Neural cell (in vitro differentiated cells): ENCODE measurements at regions not wholly inside any gene's neighbourhood (a gene's known extent, or its start where the extent isn't known, plus 50 kb on each side); places are given as distances from the start of the nearest gene placed in this dataset.

ENCODE experiments used
- H2AFZ ChIP-seq: fragments of 200-600, 300-800 bp; sonication (generic), shearing (Covaris generic); 2 replicates; pipeline ENCODE4 v1.6.0; 2014; ENCODE audit warnings: low read depth, mild to moderate bottlenecking, antibody characterized with exemption, low read length, moderate library complexity
- H3F3A ChIP-seq: fragments of 200-600 bp; shearing (Covaris generic); 2 replicates; pipeline ENCODE4 v1.6.1; 2016; ENCODE audit warnings: mild to moderate bottlenecking, moderate library complexity, mixed read lengths, antibody characterized with exemption, low read length; ENCODE audit not compliant: insufficient read depth, poor library complexity, severe bottlenecking
- H3K27ac ChIP-seq: fragments of 200-600, 300-800 bp; sonication (generic), shearing (Covaris generic); 2 replicates; pipeline ENCODE4 v1.5.1; 2014; ENCODE audit warnings: mild to moderate bottlenecking, low read length, moderate library complexity
- H3K27me3 ChIP-seq: fragments of 300-800, 200-600 bp; sonication (generic), shearing (Covaris generic); 2 replicates; pipeline ENCODE4 v1.6.0; 2014; ENCODE audit warnings: mild to moderate bottlenecking, low read depth, low read length, moderate library complexity; ENCODE audit not compliant: insufficient read depth
- H3K36me3 ChIP-seq: fragments of 300-800, 200-600 bp; sonication (generic), shearing (Covaris generic); 2 replicates; pipeline ENCODE4 v1.5.1; 2014; ENCODE audit warnings: mild to moderate bottlenecking, antibody characterized with exemption, low read length, moderate library complexity; ENCODE audit not compliant: insufficient read depth
- H3K4me2 ChIP-seq: fragments of 300-800, 200-600 bp; sonication (generic), shearing (Covaris generic); 2 replicates; pipeline ENCODE4 v1.6.0; 2014; ENCODE audit warnings: mild to moderate bottlenecking, low read length
- H3K4me3 ChIP-seq: fragments of 300-800, 200-600 bp; sonication (generic), shearing (Covaris generic); 2 replicates; pipeline ENCODE4 v1.5.1; 2014; ENCODE audit warnings: mild to moderate bottlenecking, low read length, moderate library complexity
- H3K79me2 ChIP-seq: fragments of 200-600 bp; shearing (Covaris generic); replicated peaks from 2 replicates; pipeline ENCODE4 v1.6.0; 2014; ENCODE audit warnings: mild to moderate bottlenecking, low read length, moderate library complexity; ENCODE audit not compliant: insufficient read depth
- H3K9ac ChIP-seq: fragments of 300-800, 200-600 bp; sonication (generic), shearing (Covaris generic); 2 replicates; pipeline ENCODE4 v1.6.1; 2016; ENCODE audit warnings: mild to moderate bottlenecking, low read length, mixed read lengths
- H3K9me2 ChIP-seq: fragments of 200-600 bp; shearing (Covaris generic); 2 replicates; pipeline ENCODE4 v1.6.1; 2016; ENCODE audit warnings: mild to moderate bottlenecking, low read length, mixed read lengths; ENCODE audit not compliant: insufficient read depth
- H3K9me3 ChIP-seq: fragments of 200-600, 300-800 bp; sonication (generic), shearing (Covaris generic); 2 replicates; pipeline ENCODE4 v1.6.1; 2016; ENCODE audit warnings: mild to moderate bottlenecking, mixed run types, low read length, moderate library complexity, mixed read lengths
- H4K20me1 ChIP-seq: fragments of 200-600 bp; shearing (Covaris generic); 2 replicates; pipeline ENCODE4 v1.6.1; 2016; ENCODE audit warnings: mild to moderate bottlenecking, mixed run types; ENCODE audit not compliant: insufficient read depth
- EP300 ChIP-seq: fragments of 450-650 bp; conservative IDR thresholded peaks from 2 replicates; pipeline ENCODE4 v1.6.1; 2014; ENCODE audit warnings: antibody characterized with exemption, mild to moderate bottlenecking, moderate library complexity; ENCODE audit not compliant: poor library complexity, severe bottlenecking
- EZH2 ChIP-seq: fragments of 200-600, 300-800 bp; shearing (Covaris generic), sonication (generic); IDR thresholded peaks from 2 replicates; pipeline ENCODE4 v1.6.1; 2014; ENCODE audit warnings: antibody characterized with exemption, low read length, borderline replicate concordance, mild to moderate bottlenecking; ENCODE audit not compliant: insufficient read depth, poor library complexity, severe bottlenecking
- MXI1 ChIP-seq: fragments of 450-650 bp; conservative IDR thresholded peaks from 2 replicates; pipeline ENCODE4 v1.6.1; 2014; ENCODE audit warnings: antibody characterized with exemption, mild to moderate bottlenecking; ENCODE audit not compliant: poor library complexity, severe bottlenecking
- POLR2AphosphoS5 ChIP-seq: IDR thresholded peaks from 2 replicates; pipeline ENCODE4 v1.6.1; 2012
- RAD21 ChIP-seq: fragments of 450-650 bp; conservative IDR thresholded peaks from 2 replicates; pipeline ENCODE4 v1.6.1; 2014; ENCODE audit warnings: antibody characterized with exemption, mild to moderate bottlenecking, moderate library complexity
- SMC3 ChIP-seq: fragments of 450-650 bp; conservative IDR thresholded peaks from 2 replicates; pipeline ENCODE4 v1.6.1; 2014; ENCODE audit warnings: antibody characterized with exemption, mild to moderate bottlenecking, moderate library complexity; ENCODE audit not compliant: poor library complexity
- TAF1 ChIP-seq: IDR thresholded peaks from 2 replicates; pipeline ENCODE4 v1.6.1; 2012; ENCODE audit warnings: low read depth
- TF ChIP-seq, protein P1 (sequence below): IDR thresholded peaks from 2 replicates; pipeline ENCODE4 v1.6.1; 2012; ENCODE audit warnings: borderline replicate concordance
- TF ChIP-seq, protein P2 (sequence below): fragments of 450-650 bp; IDR thresholded peaks from 2 replicates; pipeline ENCODE4 v1.5.1; 2014; ENCODE audit warnings: antibody characterized with exemption, mild to moderate bottlenecking, moderate library complexity; ENCODE audit not compliant: poor library complexity, severe bottlenecking

DNA sequence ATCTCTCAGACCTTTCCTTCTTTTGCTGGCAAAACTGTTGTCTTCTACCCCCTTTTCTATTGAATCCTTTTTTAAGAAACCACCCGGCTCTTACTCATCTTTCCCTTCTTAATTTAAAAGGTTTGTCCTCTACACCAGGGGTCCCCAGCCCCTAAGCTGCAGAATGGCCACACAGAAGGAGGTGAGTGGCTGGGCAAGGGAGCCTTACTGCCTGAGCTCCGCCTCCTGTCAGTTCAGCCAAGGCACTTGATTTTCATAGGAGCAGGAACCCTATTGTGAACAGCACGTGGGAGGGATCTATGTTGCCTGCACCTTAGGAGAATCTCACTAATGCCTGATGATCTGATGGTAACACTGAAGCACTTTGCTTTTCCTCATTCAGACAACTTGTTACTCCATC, 726.3 kb upstream of the INTU start:
- no peak overlapping the region for H3K27ac ChIP-seq
- no peaks in the 10 kb centered on the region for H4K20me1 ChIP-seq
- H3K36me3 ChIP-seq, result no peaks in the 10 kb centered on the region
- no peak overlapping the region for H3K4me3 ChIP-seq
- H3K9me2 ChIP-seq, result no peaks in the 10 kb centered on the region
- H3K9ac ChIP-seq, result no peak overlapping the region
- H3K9me3 ChIP-seq, result no peaks in the 10 kb centered on the region
- TF ChIP-seq POLR2AphosphoS5 (no peak), SMC3 (no peak), MXI1 (no peak), TAF1 (no peak), EP300 (no peak), EZH2 (no peak), RAD21 (no peak)
- TF ChIP-seq, protein P1, sequence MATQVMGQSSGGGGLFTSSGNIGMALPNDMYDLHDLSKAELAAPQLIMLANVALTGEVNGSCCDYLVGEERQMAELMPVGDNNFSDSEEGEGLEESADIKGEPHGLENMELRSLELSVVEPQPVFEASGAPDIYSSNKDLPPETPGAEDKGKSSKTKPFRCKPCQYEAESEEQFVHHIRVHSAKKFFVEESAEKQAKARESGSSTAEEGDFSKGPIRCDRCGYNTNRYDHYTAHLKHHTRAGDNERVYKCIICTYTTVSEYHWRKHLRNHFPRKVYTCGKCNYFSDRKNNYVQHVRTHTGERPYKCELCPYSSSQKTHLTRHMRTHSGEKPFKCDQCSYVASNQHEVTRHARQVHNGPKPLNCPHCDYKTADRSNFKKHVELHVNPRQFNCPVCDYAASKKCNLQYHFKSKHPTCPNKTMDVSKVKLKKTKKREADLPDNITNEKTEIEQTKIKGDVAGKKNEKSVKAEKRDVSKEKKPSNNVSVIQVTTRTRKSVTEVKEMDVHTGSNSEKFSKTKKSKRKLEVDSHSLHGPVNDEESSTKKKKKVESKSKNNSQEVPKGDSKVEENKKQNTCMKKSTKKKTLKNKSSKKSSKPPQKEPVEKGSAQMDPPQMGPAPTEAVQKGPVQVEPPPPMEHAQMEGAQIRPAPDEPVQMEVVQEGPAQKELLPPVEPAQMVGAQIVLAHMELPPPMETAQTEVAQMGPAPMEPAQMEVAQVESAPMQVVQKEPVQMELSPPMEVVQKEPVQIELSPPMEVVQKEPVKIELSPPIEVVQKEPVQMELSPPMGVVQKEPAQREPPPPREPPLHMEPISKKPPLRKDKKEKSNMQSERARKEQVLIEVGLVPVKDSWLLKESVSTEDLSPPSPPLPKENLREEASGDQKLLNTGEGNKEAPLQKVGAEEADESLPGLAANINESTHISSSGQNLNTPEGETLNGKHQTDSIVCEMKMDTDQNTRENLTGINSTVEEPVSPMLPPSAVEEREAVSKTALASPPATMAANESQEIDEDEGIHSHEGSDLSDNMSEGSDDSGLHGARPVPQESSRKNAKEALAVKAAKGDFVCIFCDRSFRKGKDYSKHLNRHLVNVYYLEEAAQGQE, result no peak
- TF ChIP-seq, protein P2, sequence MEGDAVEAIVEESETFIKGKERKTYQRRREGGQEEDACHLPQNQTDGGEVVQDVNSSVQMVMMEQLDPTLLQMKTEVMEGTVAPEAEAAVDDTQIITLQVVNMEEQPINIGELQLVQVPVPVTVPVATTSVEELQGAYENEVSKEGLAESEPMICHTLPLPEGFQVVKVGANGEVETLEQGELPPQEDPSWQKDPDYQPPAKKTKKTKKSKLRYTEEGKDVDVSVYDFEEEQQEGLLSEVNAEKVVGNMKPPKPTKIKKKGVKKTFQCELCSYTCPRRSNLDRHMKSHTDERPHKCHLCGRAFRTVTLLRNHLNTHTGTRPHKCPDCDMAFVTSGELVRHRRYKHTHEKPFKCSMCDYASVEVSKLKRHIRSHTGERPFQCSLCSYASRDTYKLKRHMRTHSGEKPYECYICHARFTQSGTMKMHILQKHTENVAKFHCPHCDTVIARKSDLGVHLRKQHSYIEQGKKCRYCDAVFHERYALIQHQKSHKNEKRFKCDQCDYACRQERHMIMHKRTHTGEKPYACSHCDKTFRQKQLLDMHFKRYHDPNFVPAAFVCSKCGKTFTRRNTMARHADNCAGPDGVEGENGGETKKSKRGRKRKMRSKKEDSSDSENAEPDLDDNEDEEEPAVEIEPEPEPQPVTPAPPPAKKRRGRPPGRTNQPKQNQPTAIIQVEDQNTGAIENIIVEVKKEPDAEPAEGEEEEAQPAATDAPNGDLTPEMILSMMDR, result no peak
- H2AFZ ChIP-seq, result no peak overlapping the region
- no peaks in the 10 kb centered on the region for H3F3A ChIP-seq
- H3K27me3 ChIP-seq, result no peaks in the 10 kb centered on the region
- no peak overlapping the region for H3K4me2 ChIP-seq
- H3K79me2 ChIP-seq, result no peaks in the 10 kb centered on the region

DNA sequence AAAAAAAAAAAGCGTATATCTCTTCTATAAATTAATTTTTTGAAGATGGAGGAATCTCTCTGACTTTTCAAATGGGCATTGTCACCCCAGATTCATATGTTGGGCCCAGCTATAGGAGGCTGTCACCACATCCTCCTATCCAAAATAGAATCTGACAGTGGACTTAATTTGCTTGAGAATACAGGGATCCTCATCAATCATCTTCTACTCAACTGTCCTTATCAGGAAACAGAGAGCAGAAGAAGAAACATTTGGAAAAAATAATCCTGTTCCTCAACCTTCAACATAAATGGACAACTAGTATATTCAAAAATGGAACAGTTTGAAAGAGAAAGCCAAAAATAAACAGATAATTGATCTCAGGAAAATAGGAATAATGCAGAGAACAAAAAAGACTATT, 725.4 kb upstream of the INTU start:
- Histone ChIP-seq H3K9me2 (no peaks in the 10 kb centered on the region), H3K27me3 (no peaks in the 10 kb centered on the region), H3K27ac (no peak overlapping the region), H3K9ac (no peak overlapping the region), H3K79me2 (no peaks in the 10 kb centered on the region), H3K4me2 (no peak overlapping the region), H3F3A (no peaks in the 10 kb centered on the region), H2AFZ (no peak overlapping the region), H4K20me1 (no peaks in the 10 kb centered on the region), H3K36me3 (no peaks in the 10 kb centered on the region), H3K4me3 (no peak overlapping the region), H3K9me3 (no peaks in the 10 kb centered on the region)
- TF ChIP-seq TAF1 (no peak), MXI1 (no peak), EZH2 (no peak), POLR2AphosphoS5 (no peak), RAD21 (no peak), EP300 (no peak), SMC3 (no peak)
- TF ChIP-seq, protein P1, result no peak
- TF ChIP-seq, protein P2, result no peak
